Panc1 (cell line): ENCODE measurements at regions not wholly inside any gene's neighbourhood (a gene's known extent, or its start where the extent isn't known, plus 50 kb on each side); places are given as distances from the start of the nearest gene placed in this dataset.

ENCODE experiments used
- ATAC-seq: fragments of 200-7000 bp; cut with Tn5 transposase; 2 replicates; pipeline ENCODE4 v1.9.1; 2020; ENCODE audit warnings: mild to moderate bottlenecking, moderate library complexity
- BruUV-seq: library from RNA; stranded (reverse); fragments of 400-500 nt; replicated peaks from 2 replicates; lab custom pipeline; 2021; lab: Mats Ljungman, UMichigan
- CTCF ChIA-PET: fragments of 300-600 bp; sonication (Branson Sonifier 250); formaldehyde crosslinking; loops from one replicate; lab custom pipeline; 2022; ENCODE audit warnings: antibody characterized with exemption; lab: Charles Lee
- POLR2A ChIA-PET: fragments of 300-600 bp; sonication (Branson Sonifier 250); formaldehyde crosslinking; loops from one replicate; lab custom pipeline; 2022; ENCODE audit warnings: antibody characterized with exemption; lab: Charles Lee
- DNase-seq: peaks from one replicate; pipeline ENCODE4 v3.0.0-alpha.2; 2010; ENCODE audit warnings: low read depth, low spot score
- H3K27ac ChIP-seq: 2 replicates; pipeline ENCODE4 v1.5.1; 2011; ENCODE audit warnings: mild to moderate bottlenecking, low read length, inconsistent platforms
- H3K27me3 ChIP-seq: fragments of 200-500 bp; sonication (Bioruptor generic); 2 replicates; pipeline ENCODE4 v1.6.0; 2014; ENCODE audit warnings: low read length, inconsistent platforms; ENCODE audit not compliant: control insufficient read depth, insufficient read depth
- H3K36me3 ChIP-seq: fragments of 200-500 bp; sonication (Bioruptor generic); 2 replicates; pipeline ENCODE4 v1.5.1; 2014; ENCODE audit warnings: inconsistent platforms, mild to moderate bottlenecking, low read length, moderate library complexity; ENCODE audit not compliant: control insufficient read depth, insufficient read depth
- H3K4me1 ChIP-seq: 2 replicates; pipeline ENCODE4 v1.5.1; 2011; ENCODE audit warnings: inconsistent platforms, mild to moderate bottlenecking, low read length, moderate library complexity; ENCODE audit not compliant: control insufficient read depth, insufficient read depth
- H3K4me3 ChIP-seq, 2 experiments: 2 replicates each; pipeline ENCODE4 v1.5.1; 2011 to 2012; ENCODE audit warnings: low read depth in 2 of 2, low read length in 2 of 2, mild to moderate bottlenecking in 2 of 2, inconsistent platforms in 1 of 2, moderate library complexity in 1 of 2
- H3K9me3 ChIP-seq: fragments of 200-500 bp; sonication (Bioruptor generic); 2 replicates; pipeline ENCODE4 v1.5.1; 2014; ENCODE audit warnings: low read depth, mild to moderate bottlenecking, inconsistent platforms, low read length, moderate library complexity; ENCODE audit not compliant: control insufficient read depth, insufficient read depth
- POLR2AphosphoS5 ChIP-seq: IDR thresholded peaks from 2 replicates; pipeline ENCODE4 v1.6.1; 2012; ENCODE audit warnings: mild to moderate bottlenecking, low read depth, low read length, moderate library complexity
- REST ChIP-seq, 2 experiments: IDR thresholded peaks; 2 replicates each; pipeline ENCODE4 v1.6.1; 2011 to 2012; ENCODE audit warnings: low read depth in 2 of 2, control low read depth in 1 of 2, low read length in 1 of 2, mild to moderate bottlenecking in 1 of 2, moderate library complexity in 1 of 2; ENCODE audit not compliant: insufficient read depth in 1 of 2
- SIN3A ChIP-seq: IDR thresholded peaks from 2 replicates; pipeline ENCODE4 v1.6.1; 2012; ENCODE audit warnings: low read depth, mild to moderate bottlenecking, low read length, moderate library complexity, borderline replicate concordance; ENCODE audit not compliant: insufficient read depth
- TCF7L2 ChIP-seq: IDR thresholded peaks from 2 replicates; pipeline ENCODE4 v1.6.1; 2011; ENCODE audit warnings: mild to moderate bottlenecking, low read depth, low read length, inconsistent platforms
- in situ Hi-C: cut with HindIII; loops from 2 replicates; pipeline ENCODE4 v1.10.0; 2016; ENCODE audit warnings: low sequenced_read_pairs, low pct_unique_long_range_greater_than_20kb
- intact Hi-C: fragments of 100-400 bp; cut with micrococcal nuclease; formaldehyde crosslinking; loops from one replicate; pipeline ENCODE4 v1.10.0; 2022; ENCODE audit not compliant: unreplicated experiment
- TF ChIP-seq, protein P1 (sequence below): fragments of 450-650 bp; IDR thresholded peaks from 2 replicates; pipeline ENCODE4 v1.5.1; 2017; ENCODE audit warnings: mild to moderate bottlenecking

- H3K27ac ChIP-seq = no peak overlapping the region
- H3K9me3 ChIP-seq = no peaks in the 10 kb centered on the region
- CTCF ChIA-PET = no interaction called here
- no TSS peak for BruUV-seq
- no peak for ATAC-seq
- no peaks in the 10 kb centered on the region for H3K36me3 ChIP-seq
- POLR2A ChIA-PET = no interaction called here
- in situ Hi-C loops (no loop called here), intact Hi-C loops (no loop called here)
- no peaks in the 10 kb centered on the region for H3K4me1 ChIP-seq
- TF ChIP-seq POLR2AphosphoS5 = no peak
- TF ChIP-seq REST (IDR thresholded peaks at IDR 0.05; ENCODE audit: insufficient read depth in 1 of 2, low read depth in 2 of 2, low read length in 1 of 2) = no peak
- TF ChIP-seq, protein P1, sequence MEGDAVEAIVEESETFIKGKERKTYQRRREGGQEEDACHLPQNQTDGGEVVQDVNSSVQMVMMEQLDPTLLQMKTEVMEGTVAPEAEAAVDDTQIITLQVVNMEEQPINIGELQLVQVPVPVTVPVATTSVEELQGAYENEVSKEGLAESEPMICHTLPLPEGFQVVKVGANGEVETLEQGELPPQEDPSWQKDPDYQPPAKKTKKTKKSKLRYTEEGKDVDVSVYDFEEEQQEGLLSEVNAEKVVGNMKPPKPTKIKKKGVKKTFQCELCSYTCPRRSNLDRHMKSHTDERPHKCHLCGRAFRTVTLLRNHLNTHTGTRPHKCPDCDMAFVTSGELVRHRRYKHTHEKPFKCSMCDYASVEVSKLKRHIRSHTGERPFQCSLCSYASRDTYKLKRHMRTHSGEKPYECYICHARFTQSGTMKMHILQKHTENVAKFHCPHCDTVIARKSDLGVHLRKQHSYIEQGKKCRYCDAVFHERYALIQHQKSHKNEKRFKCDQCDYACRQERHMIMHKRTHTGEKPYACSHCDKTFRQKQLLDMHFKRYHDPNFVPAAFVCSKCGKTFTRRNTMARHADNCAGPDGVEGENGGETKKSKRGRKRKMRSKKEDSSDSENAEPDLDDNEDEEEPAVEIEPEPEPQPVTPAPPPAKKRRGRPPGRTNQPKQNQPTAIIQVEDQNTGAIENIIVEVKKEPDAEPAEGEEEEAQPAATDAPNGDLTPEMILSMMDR = no peak
- no peak for TF ChIP-seq TCF7L2
- no peak for TF ChIP-seq SIN3A
- no peak for DNase-seq
- peaks cover 5% of the 10 kb centered on the region for H3K27me3 ChIP-seq
- no peak overlapping the region for H3K4me3 ChIP-seq
These were observed 496.2 kb upstream of the SULF2 start for GRCh38 chr20:48281501-48281900.

GRCh38 chr20:48278961-48279481 is 493.7 kb upstream of the SULF2 start:
- Histone ChIP-seq H3K36me3 (no peaks in the 10 kb centered on the region), H3K4me3 (no peak overlapping the region), H3K4me1 (no peaks in the 10 kb centered on the region), H3K27me3 (peaks cover 5% of the 10 kb centered on the region), H3K9me3 (no peaks in the 10 kb centered on the region), H3K27ac (no peak overlapping the region)
- in situ Hi-C loops (no loop called here), intact Hi-C loops (no loop called here)
- ATAC-seq (no peak), DNase-seq (no peak)
- POLR2A ChIA-PET = no interaction called here
- CTCF ChIA-PET = no interaction called here
- BruUV-seq = no TSS peak
- TF ChIP-seq POLR2AphosphoS5 (no peak), TCF7L2 (no peak), REST (IDR thresholded peaks at IDR 0.05; ENCODE audit: insufficient read depth in 1 of 2, low read depth in 2 of 2, low read length in 1 of 2) (no peak), SIN3A (no peak)
- TF ChIP-seq, protein P1 = no peak
